K562 (cell line): ENCODE measurements at regions not wholly inside any gene's neighbourhood (a gene's known extent, or its start where the extent isn't known, plus 50 kb on each side); places are given as distances from the start of the nearest gene placed in this dataset.

Source experiments
- DEAF1 ChIP-seq: fragments of 450-650 bp; formaldehyde crosslinking; IDR thresholded peaks from 2 replicates; pipeline ENCODE4 v1.4.0; 2020; ENCODE audit warnings: mild to moderate bottlenecking, moderate library complexity
- E2F4 ChIP-seq: sonication (generic); formaldehyde crosslinking; IDR thresholded peaks from 2 replicates; pipeline ENCODE4 v1.8.0; 2022; ENCODE audit warnings: mild to moderate bottlenecking, low read depth, missing genetic modification reagents
- E2F8 ChIP-seq: fragments of 450-650 bp; IDR thresholded peaks from 2 replicates; pipeline ENCODE4 v1.7.1; 2018; ENCODE audit warnings: mild to moderate bottlenecking, low read depth; ENCODE audit not compliant: partially characterized antibody
- ERF ChIP-seq: fragments of 450-650 bp; formaldehyde crosslinking; IDR thresholded peaks from 2 replicates; pipeline ENCODE4 v1.4.0; 2020; ENCODE audit warnings: mild to moderate bottlenecking, mixed read lengths
- NFATC3 ChIP-seq: fragments of 450-650 bp; IDR thresholded peaks from 2 replicates; pipeline ENCODE4 v1.6.1; 2017; ENCODE audit warnings: mild to moderate bottlenecking
- SMC3 ChIP-seq: conservative IDR thresholded peaks from 2 replicates; pipeline ENCODE4 v1.6.1; 2011; ENCODE audit warnings: low read depth, low read length, improper control_type of control experiment; ENCODE audit not compliant: insufficient read depth
- TCF15 ChIP-seq: fragments of 250-450 bp; sonication (Bioruptor Pico); IDR thresholded peaks from 2 replicates; pipeline ENCODE4 v1.8.0; 2022; ENCODE audit warnings: moderate library complexity, mild to moderate bottlenecking, inconsistent platforms
- ZBTB2 ChIP-seq: fragments of 450-650 bp; IDR thresholded peaks from 2 replicates; pipeline ENCODE4 v1.6.1; 2016; ENCODE audit warnings: antibody characterized with exemption
- ZNF717 ChIP-seq: fragments of 250-450 bp; sonication (Bioruptor Pico); IDR thresholded peaks from 2 replicates; pipeline ENCODE4 v1.5.0; 2021

GRCh38 chr15:57861034-57861638, 154.6 kb downstream of the POLR2M start (continued):
- TF ChIP-seq ERF (CRISPR knock-in tag) (no peak), ZNF717 (CRISPR knock-in tag) (no peak), DEAF1 (CRISPR knock-in tag) (0 out of 2 replicates have a peak, but pooled peaks have one; percentile 29), NFATC3 (no peak), E2F8 (no peak), E2F4 (CRISPR knock-in tag) (no peak), TCF15 (CRISPR knock-in tag) (no peak), ZBTB2 (no peak), SMC3 (peak; percentile 56)
